Fibroblast of peridontal ligament (primary cell): ENCODE measurements at regions not wholly inside any gene's neighbourhood (a gene's known extent, or its start where the extent isn't known, plus 50 kb on each side); places are given as distances from the start of the nearest gene placed in this dataset.
"Not testable (repeated sequence)": the region's sequence is repeated elsewhere in the genome, so short reads cannot be mapped to it uniquely, and the experiment has no call there.

Source experiments
- DNase-seq: peaks from one replicate; pipeline ENCODE4 v3.0.0-alpha.2; 2010; ENCODE audit errors: extremely low read depth

DNA sequence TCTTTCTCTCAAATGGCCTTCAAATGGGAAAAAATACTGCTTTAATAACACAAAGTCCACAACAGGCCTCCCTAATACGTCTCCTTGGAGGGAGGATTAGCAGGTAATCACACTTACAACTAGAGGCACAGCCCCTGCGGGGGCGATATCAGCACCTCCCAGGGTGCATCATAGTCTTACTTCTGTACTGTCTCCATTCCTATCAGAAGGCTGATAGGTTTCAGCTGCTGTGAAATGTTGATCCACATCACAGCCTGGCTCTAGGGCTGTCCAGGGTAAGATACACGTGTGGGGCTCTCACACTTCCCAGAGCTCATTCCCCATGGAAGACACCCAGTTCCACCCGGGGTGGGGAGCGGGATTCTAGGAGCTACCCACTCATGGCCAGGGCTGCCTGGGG is 139.1 kb upstream of the SFSWAP start:
- no peak for DNase-seq

DNA sequence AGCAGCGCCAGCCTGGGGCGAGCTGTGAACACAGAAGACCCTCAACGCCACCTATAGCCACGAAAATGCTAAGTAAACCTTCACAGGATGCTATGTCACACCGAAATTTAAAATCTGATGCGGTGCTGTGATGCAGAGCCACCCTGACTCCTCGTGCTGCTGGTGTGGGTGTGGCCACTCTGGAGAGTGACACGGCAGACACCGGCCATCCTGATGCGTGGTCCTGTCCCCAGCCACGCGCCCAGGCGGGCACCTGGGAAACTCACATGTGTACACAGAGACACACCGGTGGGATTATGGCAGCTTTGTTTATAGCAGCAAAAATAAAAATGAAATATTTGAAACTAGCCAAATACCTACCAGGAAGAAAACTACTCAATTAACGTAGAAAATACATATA is 138.3 kb upstream of the SFSWAP start:
- no peak for DNase-seq

DNA sequence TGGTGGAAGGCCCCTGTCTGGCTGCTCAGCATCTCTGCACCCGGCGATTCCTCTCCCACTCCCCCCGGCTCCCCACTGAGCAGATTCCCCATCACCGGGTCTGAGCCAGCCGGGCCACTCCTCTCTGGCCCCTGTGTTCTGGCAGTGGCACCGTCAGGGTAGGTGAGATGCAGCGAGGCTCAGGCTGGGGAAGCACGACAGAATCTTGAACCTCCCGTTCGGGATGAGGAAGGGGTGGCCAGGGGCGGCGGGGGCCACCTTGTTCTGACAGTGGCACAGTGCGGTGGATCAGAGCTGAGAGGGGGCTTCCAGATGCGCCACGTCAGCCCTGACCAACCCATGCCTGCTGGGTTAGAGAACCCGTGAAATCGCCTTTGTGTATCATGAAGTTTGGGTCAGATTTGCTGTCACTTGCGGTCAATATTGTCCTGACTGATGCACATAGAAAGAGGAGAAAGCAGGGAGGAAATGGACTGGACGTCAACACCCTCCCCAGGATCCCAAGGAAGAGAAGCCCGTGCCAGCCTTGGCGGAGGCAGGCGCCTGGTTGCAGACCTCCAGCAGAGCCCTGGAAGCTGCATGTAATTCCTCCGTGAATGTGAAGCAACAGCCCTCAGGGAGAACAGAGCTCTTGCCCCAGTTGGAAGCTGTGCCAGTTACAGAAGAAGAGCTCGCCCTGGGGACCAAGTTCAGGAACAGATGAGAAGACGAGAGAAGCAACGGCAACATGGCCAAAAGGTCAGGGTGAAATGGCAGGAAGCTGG is 137.1 kb upstream of the SFSWAP start:
- no peak for DNase-seq

DNA sequence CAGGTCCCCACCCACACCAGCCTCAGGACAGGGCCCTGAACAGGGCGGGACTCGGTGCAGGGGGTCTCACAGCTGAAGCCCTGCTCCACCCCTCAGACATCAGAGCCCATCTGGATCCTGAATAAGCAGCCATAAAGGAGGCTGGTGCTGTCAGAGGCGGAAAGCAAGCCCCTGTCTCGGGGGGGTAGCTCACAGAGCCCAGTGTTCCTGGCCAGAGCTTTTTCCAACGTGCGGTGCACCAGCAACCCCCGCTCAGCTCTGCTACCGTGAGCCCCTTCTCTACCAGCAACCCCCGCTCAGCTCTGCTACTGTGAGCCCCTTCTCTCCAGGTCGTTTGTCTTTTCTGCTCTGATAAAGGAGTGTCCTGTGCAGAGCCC is 136.5 kb upstream of the SFSWAP start:
- DNase-seq: no peak

DNA sequence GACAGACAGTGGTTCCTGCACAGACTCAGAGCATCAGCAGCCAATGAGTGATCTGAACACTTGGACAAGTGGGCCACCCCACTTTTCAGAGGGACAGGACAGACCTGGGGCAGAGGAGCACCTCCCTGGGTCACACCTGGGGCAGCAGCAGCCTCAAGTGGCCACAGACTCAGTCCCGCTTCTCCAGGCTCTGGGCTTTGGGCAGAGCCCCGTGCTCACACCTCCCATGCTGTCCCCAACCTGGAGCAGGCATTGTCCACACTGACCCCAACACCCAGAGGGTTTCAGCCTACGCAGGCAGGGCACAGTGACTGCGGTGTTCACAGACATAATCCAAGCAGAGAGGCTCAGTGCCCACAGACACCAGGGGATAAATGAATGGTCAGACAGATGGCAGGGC is 135.5 kb upstream of the SFSWAP start:
- no peak for DNase-seq

DNA sequence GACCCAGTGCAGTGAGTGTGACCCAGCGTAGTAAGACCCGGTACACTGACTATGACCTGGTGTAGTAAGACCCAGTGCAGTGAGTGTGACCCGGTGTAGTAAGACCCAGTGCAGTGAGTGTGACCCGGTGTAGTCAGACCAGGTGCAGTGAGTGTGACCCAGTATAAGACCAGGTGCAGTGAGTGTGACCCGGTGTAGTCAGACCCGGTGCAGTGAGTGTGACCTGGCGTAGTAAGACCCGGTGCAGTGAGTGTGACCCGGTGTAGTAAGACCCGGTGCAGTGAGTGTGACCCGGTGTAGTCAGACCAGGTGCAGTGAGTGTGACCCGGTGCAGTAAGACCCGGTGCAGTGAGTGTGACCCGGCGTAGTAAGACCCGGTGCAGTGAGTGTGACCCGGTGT is 134.2 kb upstream of the SFSWAP start:
- DNase-seq: not testable (repeated sequence)

DNA sequence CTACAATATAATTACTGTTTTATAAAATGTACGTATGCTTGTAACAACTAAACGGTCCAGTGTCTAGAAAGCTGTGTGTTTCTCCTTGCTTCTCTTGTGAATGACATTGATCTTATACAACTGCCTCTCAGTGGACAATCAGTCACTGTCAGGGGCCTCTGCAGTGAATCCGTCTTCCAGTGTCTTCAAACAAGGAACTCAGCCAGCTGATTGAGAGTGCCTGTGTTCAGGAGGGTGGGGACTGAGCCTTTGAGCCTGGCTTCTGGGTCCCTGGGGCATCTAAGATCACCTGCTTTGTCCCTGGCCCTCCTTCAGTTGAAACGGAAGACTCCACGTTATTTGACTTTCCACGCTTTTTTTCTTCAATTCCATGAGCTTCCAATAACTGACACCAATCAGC is 133.1 kb upstream of the SFSWAP start:
- no peak for DNase-seq

DNA sequence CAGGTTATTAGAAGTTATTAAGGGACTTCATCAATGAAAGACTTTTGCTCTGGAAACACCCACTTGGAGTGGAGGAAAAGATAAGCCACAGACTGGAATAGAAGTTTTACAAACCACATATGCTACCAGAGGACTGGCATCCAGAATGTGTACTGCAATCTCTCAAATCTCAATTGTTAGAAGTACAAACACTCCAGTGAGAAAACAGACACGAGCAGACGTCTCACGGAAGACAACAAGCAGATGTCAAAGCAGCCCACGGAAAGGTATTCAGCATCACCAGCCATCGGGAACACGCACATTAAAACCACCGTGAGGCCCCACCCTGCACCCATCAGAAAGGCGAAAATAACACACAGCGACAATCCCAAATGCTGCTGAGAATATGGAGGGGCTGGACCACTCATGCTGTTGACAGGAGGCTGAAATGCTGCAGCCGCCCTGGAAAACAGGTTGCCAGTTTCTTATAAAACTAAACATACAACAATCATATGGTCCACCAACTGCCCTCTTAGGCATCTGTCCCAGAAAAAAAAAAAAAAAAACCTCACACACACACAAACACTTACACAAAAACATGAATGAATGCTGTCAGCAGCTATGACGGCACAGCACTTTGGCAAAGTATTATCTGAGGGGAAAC is 131.9 kb upstream of the SFSWAP start:
- DNase-seq: no peak

DNA sequence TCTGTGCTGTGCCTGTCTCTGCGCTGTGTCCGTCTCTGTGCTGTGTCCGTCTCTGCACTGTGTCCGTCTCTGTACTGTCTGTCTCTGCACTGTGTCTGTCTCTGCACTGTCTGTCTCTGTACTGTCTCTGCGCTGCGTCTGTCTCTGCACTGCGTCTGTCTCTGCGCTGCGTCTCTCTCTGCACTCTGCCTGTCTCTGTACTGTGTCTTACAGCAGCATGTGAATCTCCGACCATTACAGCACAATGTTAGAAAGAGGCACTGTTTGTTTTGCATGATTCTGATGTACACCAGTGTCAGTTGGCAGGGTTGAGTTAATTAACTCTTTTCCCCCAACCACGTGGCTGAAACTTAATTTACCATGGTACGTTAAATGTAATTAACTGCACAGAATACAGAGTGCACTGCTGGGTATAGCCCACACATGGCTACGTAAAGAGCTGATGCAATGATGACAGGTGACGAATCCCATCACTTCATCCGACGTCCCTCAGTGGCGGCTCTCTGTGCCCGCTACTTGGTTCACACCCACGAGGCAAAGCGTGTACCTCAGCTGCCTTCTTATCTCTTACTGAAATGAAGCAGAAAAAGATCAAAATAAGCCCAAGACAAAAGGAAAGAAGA is 127.7 kb upstream of the SFSWAP start:
- DNase-seq: no peak

DNA sequence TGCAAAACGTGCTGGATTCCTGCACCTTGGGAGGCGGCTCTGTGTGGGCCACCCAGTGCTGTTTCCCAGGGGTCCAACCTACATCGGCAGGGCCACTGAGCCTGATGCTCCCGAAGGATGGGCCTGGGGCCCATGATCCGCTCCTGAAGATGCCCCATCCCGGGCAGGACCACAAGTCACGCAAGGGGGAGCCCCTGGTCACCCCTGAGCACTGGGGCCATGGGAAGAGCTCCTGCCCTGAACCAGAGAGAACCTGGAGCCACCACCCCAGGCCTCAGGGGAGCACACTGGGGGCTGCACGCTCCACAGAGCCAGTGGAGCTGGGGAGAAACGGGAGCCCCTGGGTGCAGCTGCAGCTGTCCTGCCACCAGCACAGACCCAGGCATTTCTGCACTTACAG is 124.6 kb upstream of the SFSWAP start:
- no peak for DNase-seq

DNA sequence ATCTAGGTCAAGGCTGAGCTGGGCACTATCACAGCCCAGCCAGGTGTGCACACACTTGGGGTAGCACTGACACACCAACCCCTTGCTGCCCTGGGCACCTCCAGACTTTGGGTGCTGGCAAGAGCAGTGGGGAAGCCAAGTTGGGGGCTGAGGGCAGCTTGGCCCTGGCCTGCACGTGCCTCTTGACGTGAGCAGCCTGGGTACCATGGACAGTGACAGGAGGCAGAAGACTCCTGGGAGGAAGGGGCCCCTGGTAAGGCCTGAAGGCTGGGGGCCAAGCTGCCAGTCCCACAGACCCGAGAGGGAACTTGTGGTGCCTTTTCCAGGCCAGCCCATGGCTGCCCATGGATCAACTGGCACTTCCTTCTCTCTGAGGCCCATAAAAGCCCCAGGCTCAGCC is 124.1 kb upstream of the SFSWAP start:
- DNase-seq: no peak

DNA sequence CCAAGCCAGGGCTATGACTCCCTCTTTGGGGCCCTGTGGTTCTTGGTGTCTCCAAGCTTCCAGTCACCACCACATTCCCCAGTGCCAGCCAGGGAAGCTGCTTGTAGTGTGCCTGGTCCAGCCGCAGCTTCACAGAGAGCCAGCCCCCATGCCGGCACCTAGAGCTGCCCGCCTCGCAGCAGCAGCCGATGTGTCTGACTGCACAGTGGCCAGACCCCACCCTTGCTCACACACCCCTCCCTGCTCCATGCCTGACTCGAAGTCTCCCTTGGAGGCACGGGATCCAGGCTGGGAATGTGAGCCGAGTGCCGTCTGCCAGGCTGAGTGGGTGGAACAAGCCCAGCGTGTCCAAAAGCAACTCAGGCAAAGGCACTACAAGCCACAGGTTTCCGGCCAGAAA is 123.3 kb upstream of the SFSWAP start:
- DNase-seq: no peak

DNA sequence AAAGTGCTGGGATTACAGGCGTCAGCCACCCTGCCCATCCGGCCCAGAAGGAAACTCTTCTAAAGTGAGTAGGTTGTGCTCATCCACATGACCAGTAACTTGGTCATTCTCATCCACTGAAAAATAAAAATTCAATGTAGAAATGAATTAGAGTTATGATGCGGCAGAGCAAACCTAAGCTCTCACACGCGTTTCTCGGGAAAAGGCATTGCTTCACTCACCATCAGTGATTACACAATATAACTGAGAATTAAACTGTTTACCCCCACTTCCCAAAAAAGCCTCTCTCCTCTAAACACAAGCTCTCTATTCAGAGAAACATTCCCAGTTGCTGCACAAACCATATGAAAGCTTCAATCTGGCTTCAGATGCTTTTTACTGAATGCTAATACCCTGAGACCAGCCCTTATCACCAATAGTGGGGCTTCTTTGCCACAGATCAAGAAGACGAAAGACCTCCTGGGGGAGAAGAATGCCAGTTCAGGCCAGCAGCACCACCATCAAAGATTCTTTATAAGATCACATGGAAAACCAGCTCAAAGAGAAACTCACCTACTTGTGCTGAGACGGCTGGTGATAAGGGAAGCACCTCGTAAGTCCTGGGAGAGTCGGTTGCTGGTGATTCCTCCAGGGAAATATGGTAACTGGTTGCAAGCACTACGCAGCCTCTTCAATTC is 121.5 kb upstream of the SFSWAP start:
- DNase-seq: no peak

DNA sequence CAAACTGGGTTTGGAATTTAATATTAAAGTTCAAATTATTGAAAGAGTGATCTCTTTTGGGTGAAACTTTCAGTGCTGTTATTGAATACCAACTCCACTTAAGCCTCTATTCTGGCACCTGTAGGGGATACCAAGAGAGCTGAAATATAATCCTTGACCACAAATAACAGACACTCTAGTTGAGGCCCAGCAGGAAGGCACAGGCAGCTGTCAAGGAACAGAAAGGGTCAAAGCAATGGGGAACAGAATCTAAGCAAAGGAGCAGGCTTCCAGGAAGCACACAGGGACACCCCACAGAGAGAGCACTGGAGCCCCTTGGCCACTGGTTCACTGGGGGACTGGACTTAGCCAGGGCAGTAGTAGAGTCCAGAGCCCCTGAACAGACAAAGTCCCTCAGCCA is 120.9 kb upstream of the SFSWAP start:
- no peak for DNase-seq

DNA sequence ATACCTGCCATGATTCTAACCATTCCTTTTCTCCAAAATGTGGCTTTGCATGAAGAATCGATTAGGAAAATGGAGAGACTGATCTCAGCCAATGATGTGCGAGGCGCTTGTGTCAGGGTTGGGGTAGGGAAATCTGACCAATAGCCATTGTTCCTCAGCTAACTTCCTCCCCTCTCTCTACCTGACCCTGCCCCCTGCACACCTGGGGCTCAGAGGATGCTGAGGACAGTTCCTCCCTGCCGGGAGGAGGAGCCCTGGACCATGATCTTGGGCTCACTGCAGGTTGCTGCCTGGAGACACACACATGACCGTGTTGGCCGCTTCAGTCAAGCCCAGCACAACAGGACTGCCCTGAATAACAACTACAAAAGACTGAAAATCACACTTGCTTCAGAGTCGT is 119.8 kb upstream of the SFSWAP start:
- no peak for DNase-seq

DNA sequence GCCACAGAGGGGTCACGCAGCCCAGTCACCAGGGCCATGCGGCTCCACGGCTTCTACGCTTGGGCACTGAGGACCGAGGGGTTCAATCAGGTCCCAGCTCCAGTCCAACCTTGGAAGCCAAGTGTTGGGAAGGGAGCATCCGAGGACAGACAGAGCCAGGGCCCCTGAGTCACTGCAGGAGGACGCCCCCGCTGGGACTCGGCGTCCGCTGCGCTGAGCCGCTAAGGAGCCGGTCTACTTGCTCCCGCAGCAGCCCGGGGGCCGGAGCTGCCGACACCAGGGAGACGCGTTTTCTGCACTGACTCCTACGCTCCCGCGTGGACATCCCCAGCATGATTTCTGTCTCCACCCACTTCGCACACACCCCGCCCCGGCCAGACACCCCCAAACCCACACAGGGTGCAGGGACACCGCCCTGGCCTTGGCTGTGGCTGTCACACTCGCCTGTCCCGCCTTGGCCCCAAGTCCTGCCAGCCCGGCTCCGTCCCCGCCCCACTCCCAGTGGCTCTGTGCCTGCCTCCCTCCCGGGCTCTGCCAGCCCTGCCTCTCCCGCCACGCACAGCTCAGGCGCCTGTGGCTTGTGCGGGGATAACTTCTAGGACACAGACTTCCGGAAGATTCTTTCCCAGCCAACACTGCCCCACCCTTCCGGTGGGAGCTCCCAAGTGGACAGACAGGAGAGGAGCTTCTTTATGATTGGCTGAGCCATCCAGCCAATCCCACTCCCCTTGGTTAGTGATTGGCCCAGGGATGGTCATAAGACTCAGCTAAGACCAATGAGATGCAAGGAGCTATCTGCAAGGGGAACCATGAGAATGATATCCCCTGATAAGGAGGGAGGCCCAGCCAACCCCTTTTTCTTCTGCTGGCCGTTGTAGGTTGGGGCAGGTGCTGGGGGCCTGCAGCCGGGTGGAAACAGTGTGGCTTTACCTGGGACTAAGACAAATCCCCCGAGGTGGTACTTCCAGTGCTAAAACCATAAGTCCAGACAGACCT is 118.9 kb upstream of the SFSWAP start:
- no peak for DNase-seq

DNA sequence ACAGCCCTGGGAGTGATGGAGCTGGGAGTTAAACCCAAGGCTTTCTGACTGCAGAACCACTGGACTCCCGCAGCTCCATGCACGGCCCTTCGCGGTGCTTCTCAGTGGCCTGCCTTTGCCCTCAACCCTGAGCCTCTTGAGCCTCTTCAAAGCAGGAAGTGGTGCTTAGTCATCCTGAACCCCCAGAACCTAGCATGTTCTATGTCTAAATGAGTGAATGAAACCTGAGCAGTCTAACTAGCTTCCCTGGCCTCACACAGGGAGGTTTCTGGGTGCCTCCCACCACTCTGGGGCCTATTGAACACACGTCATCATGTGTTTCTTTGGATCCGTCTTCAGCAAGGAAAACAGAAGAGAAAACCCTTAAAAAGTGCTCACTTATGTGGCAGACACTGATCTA is 117.9 kb upstream of the SFSWAP start:
- no peak for DNase-seq

DNA sequence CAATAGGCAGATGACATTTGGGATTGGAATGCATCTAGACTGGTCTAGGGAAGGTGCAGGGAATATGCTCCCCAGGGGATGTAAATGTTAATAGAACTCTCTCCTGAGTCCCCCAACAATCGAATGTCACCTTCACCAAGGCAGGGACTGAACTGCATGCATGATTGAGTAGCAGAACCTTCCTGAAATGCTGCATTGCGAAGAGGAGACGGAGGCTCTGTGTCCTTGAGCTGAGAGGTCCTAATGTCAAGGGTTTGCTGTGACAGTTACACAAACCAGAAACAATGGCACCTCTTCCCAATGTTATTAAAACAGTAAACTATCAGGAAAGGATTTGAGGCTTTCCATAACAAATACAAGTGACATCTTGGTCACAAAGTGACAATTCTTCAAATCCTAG is 117.5 kb upstream of the SFSWAP start:
- DNase-seq: no peak

DNA sequence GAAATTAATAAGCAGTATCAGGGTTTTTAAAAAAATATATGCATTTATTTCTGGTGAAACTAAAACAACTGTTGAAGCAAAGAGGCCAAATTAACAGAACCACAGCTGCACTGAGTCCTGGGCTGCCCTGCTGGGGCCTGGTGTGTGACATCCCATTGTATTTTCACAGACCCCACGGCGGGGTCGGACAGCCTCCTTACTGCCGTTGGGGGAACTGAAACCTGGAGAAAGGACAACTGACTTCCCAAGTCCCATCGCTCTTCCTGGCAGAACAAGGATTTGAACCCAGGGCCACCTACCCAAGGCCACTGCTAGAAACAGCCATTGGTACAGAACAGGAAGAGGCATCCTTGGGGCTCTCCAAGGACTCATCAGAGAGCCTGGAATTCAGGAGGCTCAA is 114.8 kb upstream of the SFSWAP start:
- no peak for DNase-seq

DNA sequence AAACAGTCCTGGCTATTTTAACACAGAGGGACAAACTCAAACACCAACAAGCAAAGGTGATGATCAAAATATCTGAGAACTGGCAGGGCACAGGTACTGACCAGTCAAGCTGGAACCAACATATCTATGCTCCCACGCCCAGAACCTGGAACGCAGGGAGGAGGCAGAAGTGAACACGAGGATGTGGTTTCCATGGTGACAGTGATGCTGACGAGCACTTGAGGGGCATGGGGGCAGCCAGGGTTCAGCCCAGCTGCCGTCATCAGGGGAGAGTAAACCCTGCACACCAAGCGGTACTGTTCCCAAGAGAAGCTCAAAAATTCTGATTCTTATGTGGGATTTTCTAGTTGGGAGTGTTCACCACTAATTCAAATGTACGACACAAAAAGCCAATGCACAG is 113.6 kb upstream of the SFSWAP start:
- no peak for DNase-seq

DNA sequence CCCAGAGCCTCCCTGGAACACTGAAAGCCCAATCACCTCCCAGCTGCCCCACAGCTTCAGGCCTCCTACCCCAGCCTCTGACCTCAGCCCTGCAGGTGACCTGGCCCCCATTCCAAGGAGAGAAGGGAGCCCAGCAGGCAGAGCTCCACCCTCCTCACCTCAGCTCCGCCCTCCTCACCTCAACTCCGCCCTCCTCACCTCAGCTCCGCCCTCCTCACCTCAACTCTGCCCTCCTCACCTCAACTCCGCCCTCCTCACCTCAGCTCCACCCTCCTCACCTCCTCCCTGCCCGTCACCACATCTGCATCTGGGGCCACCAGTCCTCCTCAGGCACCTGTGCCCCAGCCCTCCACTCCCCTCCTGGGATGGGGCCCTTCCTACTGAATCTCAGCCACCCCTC is 112.2 kb upstream of the SFSWAP start:
- no peak for DNase-seq
